Spinal cord (tissue), 9 donors: ENCODE measurements at regions not wholly inside any gene's neighbourhood (a gene's known extent, or its start where the extent isn't known, plus 50 kb on each side); places are given as distances from the start of the nearest gene placed in this dataset.

ENCODE experiments used
- DNase-seq, 6 donors: peaks; one replicate each; pipeline versions ENCODE4 v3.0.0 to v3.0.0-alpha.2; 2013 to 2015; ENCODE audit warnings: low spot score in 6 of 6, low read depth in 4 of 6
- H3K27ac ChIP-seq: one replicate; pipeline ENCODE4 v1.5.1; 2013; ENCODE audit warnings: low read depth, low read length, control low read depth
- H3K27me3 ChIP-seq: one replicate; pipeline ENCODE4 v1.6.1; 2013; ENCODE audit warnings: low read length; ENCODE audit not compliant: control insufficient read depth, insufficient read depth
- H3K36me3 ChIP-seq: one replicate; pipeline ENCODE4 v1.6.1; 2013; ENCODE audit warnings: low read length; ENCODE audit not compliant: control insufficient read depth, insufficient read depth
- H3K4me1 ChIP-seq: one replicate; pipeline ENCODE4 v1.6.1; 2013; ENCODE audit warnings: low read length; ENCODE audit not compliant: control insufficient read depth, insufficient read depth
- H3K4me3 ChIP-seq: one replicate; pipeline ENCODE4 v1.5.1; 2013; ENCODE audit warnings: low read depth, low read length, control low read depth
- H3K9me3 ChIP-seq: one replicate; pipeline ENCODE4 v1.6.1; 2013; ENCODE audit warnings: low read length; ENCODE audit not compliant: control insufficient read depth, insufficient read depth
- WGBS: methylation state at CpG from one replicate; pipeline ENCODE4 v1.1.5; 2013; ENCODE audit warnings: missing lambda C conversion rate; ENCODE audit not compliant: insufficient coverage; 5-methylcytosine and 5-hydroxymethylcytosine counted together
- donor health status: healthy.

DNA sequence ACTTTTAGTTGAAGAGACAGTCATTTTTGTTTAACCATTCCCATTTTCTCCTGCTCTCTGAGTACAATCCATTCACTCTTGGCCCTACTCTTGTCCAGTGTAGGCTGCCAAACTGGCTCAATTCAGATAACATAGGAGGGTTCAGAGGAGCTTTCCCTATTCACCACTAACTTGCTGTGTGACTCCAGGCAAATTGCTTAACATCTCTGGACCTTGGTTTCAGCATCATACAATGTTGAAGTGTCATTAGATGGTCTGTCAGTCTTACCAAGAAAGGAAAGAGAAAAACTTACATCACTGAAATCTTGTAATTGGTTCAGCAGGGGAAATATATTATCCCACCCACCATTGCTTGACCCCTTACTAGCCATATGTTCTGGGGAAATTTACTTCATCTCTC lies 171.4 kb upstream of the MCHR2 start:
- no peaks in the 10 kb centered on the region for H3K36me3 ChIP-seq
- H3K9me3 ChIP-seq, result no peaks in the 10 kb centered on the region
- no peak for DNase-seq
- H3K27ac ChIP-seq, result no peak overlapping the region
- H3K4me1 ChIP-seq, result no peaks in the 10 kb centered on the region
- no peaks in the 10 kb centered on the region for H3K27me3 ChIP-seq
- H3K4me3 ChIP-seq, result no peak overlapping the region

DNA sequence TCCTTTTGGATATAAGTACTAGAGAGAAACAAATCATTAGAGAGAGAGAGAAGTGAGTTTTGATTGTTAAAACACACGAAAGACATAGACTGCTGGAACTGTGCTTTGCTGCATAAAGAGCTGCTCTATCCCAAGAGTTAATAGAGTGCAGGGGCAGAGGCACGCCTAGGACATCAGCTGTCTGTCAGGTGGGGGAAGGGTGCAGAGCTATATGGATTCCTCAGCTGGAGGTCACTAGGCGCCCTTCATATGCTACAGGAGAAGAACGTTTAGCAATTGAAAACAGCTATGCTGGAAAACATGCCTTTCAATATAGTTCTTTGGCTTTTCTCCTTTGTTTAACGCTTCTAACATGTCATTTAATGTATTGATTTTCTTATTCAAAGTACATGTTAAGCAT lies 169.0 kb upstream of the MCHR2 start:
- H3K27ac ChIP-seq, result no peak overlapping the region
- WGBS, result 41% methylated on average over 4 of the region's 5 CpGs

DNA sequence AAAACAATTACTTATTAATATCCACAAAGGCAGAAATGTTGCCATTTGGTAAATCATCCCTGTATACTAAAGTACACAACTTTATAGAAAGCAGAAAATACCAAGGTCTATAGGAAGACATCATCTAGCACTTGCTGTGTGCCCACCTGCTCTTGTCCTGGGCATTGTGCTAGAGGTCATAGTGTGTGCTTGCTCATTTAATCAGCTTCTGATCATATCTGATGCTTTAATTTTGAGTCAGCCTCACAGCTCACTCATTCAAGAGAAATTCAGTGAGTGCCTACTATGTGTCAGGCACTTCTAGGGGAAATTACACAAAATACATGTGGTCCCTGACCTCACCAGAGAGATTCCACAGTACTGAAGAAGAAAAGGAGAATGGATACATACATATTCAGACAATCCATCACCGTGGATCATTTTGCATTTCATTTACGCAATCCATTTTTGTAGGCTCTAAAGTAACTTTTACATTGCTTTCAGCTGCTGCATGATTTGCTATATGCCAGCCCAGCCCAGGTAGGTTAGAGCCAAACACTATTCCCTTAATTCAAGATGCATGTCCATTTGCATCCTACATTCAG lies 167.9 kb upstream of the MCHR2 start:
- no peak for DNase-seq
- Histone ChIP-seq H3K36me3 (no peaks in the 10 kb centered on the region), H3K27me3 (no peaks in the 10 kb centered on the region), H3K9me3 (no peaks in the 10 kb centered on the region), H3K27ac (no peak overlapping the region), H3K4me3 (no peak overlapping the region), H3K4me1 (no peaks in the 10 kb centered on the region)
- no CpG with 5 or more reads among the region's 2 CpGs for WGBS

More for the DNA sequence above, 169.0 kb upstream of the MCHR2 start:
- Histone ChIP-seq H3K4me1 (no peaks in the 10 kb centered on the region), H3K9me3 (no peaks in the 10 kb centered on the region), H3K27me3 (no peaks in the 10 kb centered on the region), H3K4me3 (no peak overlapping the region), H3K36me3 (no peaks in the 10 kb centered on the region)
- DNase-seq, result no peak

DNA sequence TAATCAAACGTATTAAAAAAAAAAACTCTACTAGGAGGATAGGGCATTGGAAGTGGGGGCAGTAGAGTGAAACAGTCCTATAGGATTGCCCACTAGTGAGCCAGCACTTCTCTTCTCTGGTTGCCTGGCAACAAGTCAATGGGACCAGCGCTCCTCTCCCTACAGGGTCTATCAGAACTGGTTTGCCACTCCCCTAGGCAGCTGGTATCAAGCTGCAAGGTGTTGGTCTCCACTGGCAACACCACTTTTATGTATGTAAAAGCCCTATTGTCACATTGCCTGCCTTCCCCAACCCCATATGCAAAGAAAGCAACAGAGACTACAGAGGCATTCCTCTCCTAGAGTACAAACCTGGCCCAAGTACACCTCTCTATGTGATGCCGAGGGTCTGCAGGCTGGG lies 166.9 kb upstream of the MCHR2 start:
- peak in 1 of 6 donors; percentile 37 for DNase-seq
- Histone ChIP-seq H3K27me3 (no peaks in the 10 kb centered on the region), H3K9me3 (no peaks in the 10 kb centered on the region), H3K4me3 (no peak overlapping the region), H3K36me3 (no peaks in the 10 kb centered on the region), H3K4me1 (no peaks in the 10 kb centered on the region), H3K27ac (no peak overlapping the region)
- WGBS, result 52% methylated on average over 2 of the region's 3 CpGs

DNA sequence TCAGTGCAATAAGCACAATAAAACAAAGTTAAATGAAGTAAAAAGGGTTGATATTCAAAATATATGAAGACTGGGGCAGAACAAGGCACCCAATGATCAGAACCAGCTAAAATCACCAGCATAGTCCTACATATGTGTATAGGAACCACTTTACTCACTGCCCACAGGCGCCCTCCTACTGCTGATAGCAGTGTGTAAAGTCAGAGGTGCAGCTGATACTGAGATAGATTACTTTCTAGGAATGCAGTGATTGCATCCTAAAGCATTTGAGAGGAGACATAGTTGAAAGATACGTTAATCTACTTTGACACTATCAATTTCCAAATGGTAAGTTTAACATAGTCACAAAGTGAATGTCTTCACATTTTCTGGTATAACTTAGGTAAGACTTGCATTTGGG lies 161.1 kb upstream of the MCHR2 start:
- Histone ChIP-seq H3K9me3 (no peaks in the 10 kb centered on the region), H3K36me3 (no peaks in the 10 kb centered on the region), H3K4me3 (no peak overlapping the region), H3K27me3 (no peaks in the 10 kb centered on the region), H3K4me1 (no peaks in the 10 kb centered on the region), H3K27ac (no peak overlapping the region)
- WGBS, result no CpG with 5 or more reads among the region's 2 CpGs
- no peak for DNase-seq

DNA sequence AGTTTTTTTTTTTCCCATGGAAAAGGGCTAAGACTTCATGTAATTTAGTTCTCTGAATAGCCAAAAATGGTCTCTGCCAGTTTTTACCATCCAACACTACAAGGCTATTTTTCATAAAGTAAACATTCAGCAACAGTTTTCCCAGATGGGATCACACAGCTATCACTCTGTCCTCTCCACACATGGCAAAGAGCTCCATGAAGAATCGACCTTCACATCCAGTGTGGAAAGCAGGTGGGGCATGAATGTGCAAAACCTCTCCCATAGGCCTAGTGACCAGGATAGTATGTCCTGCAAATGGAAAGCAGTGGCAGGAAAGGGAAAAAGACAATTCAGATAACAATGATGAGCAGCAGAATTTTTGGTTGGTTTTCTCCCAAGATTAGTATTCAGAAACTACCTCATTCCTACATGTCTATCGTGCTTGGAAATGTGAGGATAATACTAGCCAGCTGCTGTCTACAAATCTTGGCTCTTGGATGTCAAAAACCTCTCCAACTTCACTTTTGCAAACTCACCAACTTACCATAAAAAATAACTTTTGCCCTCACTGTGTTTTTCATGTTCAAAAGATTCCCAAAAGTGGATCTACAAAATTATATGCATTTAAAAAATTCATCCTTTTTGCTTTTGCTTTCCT lies 159.7 kb upstream of the MCHR2 start:
- Histone ChIP-seq H3K27me3 (no peaks in the 10 kb centered on the region), H3K9me3 (no peaks in the 10 kb centered on the region), H3K27ac (no peak overlapping the region), H3K4me1 (no peaks in the 10 kb centered on the region), H3K4me3 (no peak overlapping the region), H3K36me3 (no peaks in the 10 kb centered on the region)
- WGBS, result no CpG with 5 or more reads among the region's 2 CpGs
- no peak for DNase-seq

DNA sequence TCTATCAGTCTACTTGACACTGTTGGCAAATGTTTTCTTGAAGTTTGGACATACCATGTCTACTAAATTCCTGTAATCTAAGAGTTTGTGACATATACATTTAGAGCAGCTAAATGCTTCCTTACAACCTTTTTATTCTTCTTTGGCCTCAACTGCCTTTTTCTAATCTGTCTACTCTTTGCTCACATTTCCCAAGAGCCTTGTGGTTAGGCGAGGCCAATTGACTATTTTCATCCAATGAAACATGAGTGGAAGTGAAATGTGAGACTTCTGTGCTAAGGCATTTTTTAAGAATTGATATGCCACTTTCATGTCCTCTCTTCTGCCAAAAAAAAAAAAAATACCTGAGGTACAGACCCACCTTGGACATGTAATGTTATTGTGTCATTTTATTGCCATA lies 158.2 kb upstream of the MCHR2 start:
- Histone ChIP-seq H3K36me3 (no peaks in the 10 kb centered on the region), H3K27ac (no peak overlapping the region), H3K4me3 (no peak overlapping the region), H3K27me3 (no peaks in the 10 kb centered on the region), H3K4me1 (no peaks in the 10 kb centered on the region), H3K9me3 (no peaks in the 10 kb centered on the region)
- no peak for DNase-seq
- WGBS, result no CpG with 5 or more reads among the region's 1 CpG

DNA sequence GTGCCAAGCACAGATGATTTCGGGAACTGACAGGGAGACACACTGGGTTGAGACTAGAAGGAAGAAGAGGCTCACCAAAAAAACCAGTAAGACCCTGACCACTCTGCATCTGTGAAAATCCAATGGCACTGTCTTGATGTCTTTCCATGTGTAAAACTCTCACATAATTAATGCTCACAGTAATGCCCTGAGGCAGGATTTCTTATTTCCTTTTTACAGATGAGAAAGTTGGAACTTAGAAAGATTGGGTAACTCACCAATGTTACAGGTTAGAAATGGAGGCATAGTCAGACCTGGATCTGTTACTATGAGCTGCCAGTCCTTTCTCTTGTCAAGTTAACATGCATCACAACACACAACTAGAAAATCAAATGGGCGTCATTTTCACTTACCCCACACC lies 151.0 kb upstream of the MCHR2 start:
- 100% methylated on average over 1 of the region's 2 CpGs for WGBS
- no peak for DNase-seq
- H3K9me3 ChIP-seq, result no peaks in the 10 kb centered on the region
- H3K27ac ChIP-seq, result no peak overlapping the region
- H3K4me3 ChIP-seq, result no peak overlapping the region
- H3K36me3 ChIP-seq, result no peaks in the 10 kb centered on the region
- H3K4me1 ChIP-seq, result no peaks in the 10 kb centered on the region
- no peaks in the 10 kb centered on the region for H3K27me3 ChIP-seq

DNA sequence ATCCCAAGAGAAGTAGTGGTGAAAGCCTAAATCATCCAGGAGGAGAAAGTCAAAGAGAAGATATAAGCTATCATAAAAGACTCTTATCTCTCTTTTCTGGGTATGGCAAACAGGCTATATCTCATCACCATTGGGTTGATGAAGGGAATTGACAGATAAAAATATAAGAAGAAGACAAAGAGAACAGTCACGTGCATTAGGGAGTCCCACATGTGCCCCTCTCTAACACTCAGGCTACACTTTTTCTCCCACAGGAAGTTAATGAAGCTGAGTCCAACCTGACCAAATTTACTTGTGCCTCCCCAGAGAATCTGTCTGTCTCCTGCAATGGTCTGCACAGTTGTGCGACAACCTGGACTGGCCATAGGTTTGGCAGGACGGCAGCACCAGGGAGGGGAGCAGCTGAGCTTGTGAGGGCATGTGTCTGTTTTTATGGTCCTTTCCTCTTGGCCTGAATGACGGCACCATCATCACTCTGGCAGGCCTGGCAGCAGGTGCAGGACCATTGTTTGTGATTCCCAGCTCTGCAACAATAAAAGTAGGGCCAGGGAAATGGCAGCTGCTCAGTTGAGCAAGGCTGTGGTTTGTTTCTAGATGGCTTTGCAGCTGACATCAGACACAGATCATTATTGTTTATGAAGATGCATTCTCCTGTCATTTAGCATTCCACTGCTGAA lies 144.5 kb upstream of the MCHR2 start:
- WGBS, result 49% methylated on average over 3 of the region's 4 CpGs
- Histone ChIP-seq H3K9me3 (no peaks in the 10 kb centered on the region), H3K4me3 (no peak overlapping the region), H3K36me3 (no peaks in the 10 kb centered on the region), H3K4me1 (no peaks in the 10 kb centered on the region), H3K27ac (no peak overlapping the region), H3K27me3 (no peaks in the 10 kb centered on the region)
- DNase-seq, result peak in 1 of 6 donors; percentile 32

DNA sequence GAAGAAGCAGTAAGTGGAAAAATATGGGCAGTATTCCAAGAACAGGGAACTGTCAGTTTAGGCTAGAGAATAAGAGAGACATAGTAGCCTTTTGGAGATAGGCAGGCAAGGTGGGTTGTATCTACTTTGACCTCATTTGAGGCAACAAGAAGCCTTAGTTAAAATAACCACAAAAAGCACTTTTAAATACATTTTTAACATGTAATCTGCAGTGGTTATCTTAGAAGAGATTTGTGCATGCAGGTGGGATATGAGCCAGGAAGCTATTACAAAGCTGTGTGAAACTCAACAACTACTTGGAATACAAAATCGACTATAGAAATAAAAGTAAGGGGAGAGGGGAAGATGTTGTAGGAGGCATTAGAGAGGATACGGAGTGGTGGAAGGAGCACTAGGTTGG lies 143.7 kb upstream of the MCHR2 start:
- Histone ChIP-seq H3K27ac (no peak overlapping the region), H3K4me3 (no peak overlapping the region), H3K36me3 (no peaks in the 10 kb centered on the region), H3K4me1 (no peaks in the 10 kb centered on the region), H3K27me3 (no peaks in the 10 kb centered on the region), H3K9me3 (no peaks in the 10 kb centered on the region)
- DNase-seq, result no peak
- WGBS, result no CpG with 5 or more reads among the region's 2 CpGs
